Aorta (tissue), 5 donors: ENCODE measurements at regions not wholly inside any gene's neighbourhood (a gene's known extent, or its start where the extent isn't known, plus 50 kb on each side); places are given as distances from the start of the nearest gene placed in this dataset.
"Not testable (repeated sequence)": the region's sequence is repeated elsewhere in the genome, so short reads cannot be mapped to it uniquely, and the experiment has no call there.

Experiments
- ATAC-seq: fragments of 200-7000 bp; cut with Tn5 transposase; one replicate; pipeline ENCODE4 v1.9.1; 2022; ENCODE audit warnings: moderate library complexity; ENCODE audit not compliant: low FRiP score
- DNase-seq, 2 donors: peaks; one replicate each; pipeline ENCODE4 v3.0.0-alpha.2; 2020
- H3K27ac ChIP-seq, 2 donors: one replicate each; pipeline ENCODE4 v1.5.1; 2013; ENCODE audit warnings: low read length in 2 of 2, mild to moderate bottlenecking in 2 of 2, moderate library complexity in 2 of 2, control low read depth in 1 of 2, inconsistent platforms in 1 of 2, low read depth in 1 of 2
- H3K27me3 ChIP-seq, 2 donors: one replicate each; pipeline ENCODE4 v1.6.1; 2013; ENCODE audit warnings: control low read depth in 1 of 2, low read length in 1 of 2, mild to moderate bottlenecking in 1 of 2, moderate library complexity in 1 of 2; ENCODE audit not compliant: insufficient read depth in 2 of 2, control insufficient read depth in 1 of 2
- H3K36me3 ChIP-seq, 2 donors: one replicate each; pipeline ENCODE4 v1.6.1; 2013; ENCODE audit warnings: control low read depth in 1 of 2, low read length in 1 of 2, mild to moderate bottlenecking in 1 of 2; ENCODE audit not compliant: insufficient read depth in 2 of 2, control insufficient read depth in 1 of 2
- H3K4me1 ChIP-seq, 2 donors: one replicate each; pipeline ENCODE4 v1.6.1; 2013; ENCODE audit warnings: low read length in 2 of 2, control low read depth in 1 of 2, mild to moderate bottlenecking in 1 of 2, moderate library complexity in 1 of 2; ENCODE audit not compliant: insufficient read depth in 2 of 2, control insufficient read depth in 1 of 2
- H3K4me3 ChIP-seq, 2 donors: one replicate each; pipeline ENCODE4 v1.5.1; 2013; ENCODE audit warnings: low read length in 2 of 2, control low read depth in 1 of 2, mild to moderate bottlenecking in 1 of 2
- H3K9me3 ChIP-seq: one replicate; pipeline ENCODE4 v1.6.1; 2013; ENCODE audit warnings: mild to moderate bottlenecking, low read length; ENCODE audit not compliant: control insufficient read depth
- WGBS, 2 donors: extraction: QIAGEN DNeasy Blood & Tissue Kit; methylation state at CpG; one replicate each; pipeline ENCODE4 v1.1.7; 2013; 5-methylcytosine and 5-hydroxymethylcytosine counted together
- intact Hi-C, 2 donors: fragments of 100-400 bp; cut with DNase I; formaldehyde crosslinking; loops; one replicate each; pipeline versions ENCODE4 v1.14.2 to v1.15.0; 2022
- donor health status: healthy with polysubstance abuse.
- donor health status: Bipolar disorder and iron deficiency.
- donor health status: DM: no; HTN: no; CAD: no.
- donor health status: DM: no; HTN: no; CAD: no.
- donor health status: DM: yes; HTN: yes; CAD: no.

GRCh38 chr6:144561455-144562043 is 276.4 kb downstream of the UTRN start:
- H3K4me3 ChIP-seq = no peak overlapping the region
- no peaks in the 10 kb centered on the region for H3K27me3 ChIP-seq
- WGBS, 2 donors = 89 to 97% methylated on average over 2 of the region's 2 CpGs
- peaks cover 0 to 2% of the 10 kb centered on the region in 2 donors for H3K4me1 ChIP-seq
- ATAC-seq = no peak
- no peaks in the 10 kb centered on the region for H3K9me3 ChIP-seq
- peaks cover 6% of the 10 kb centered on the region in 2 donors for H3K36me3 ChIP-seq
- no peak overlapping the region for H3K27ac ChIP-seq
- DNase-seq = no peak
- intact Hi-C loops = no loop called here

- H3K4me1 ChIP-seq = peaks cover 0 to 2% of the 10 kb centered on the region in 2 donors
- intact Hi-C loops = no loop called here
- no peaks in the 10 kb centered on the region for H3K9me3 ChIP-seq
- no peaks in the 10 kb centered on the region for H3K27me3 ChIP-seq
- no peak overlapping the region for H3K4me3 ChIP-seq
- H3K27ac ChIP-seq = no peak overlapping the region
- H3K36me3 ChIP-seq = peaks cover 0 to 1% of the 10 kb centered on the region in 2 donors
- ATAC-seq (no peak), DNase-seq (no peak)
- WGBS, 2 donors = 98% methylated on average over 2 of the region's 2 CpGs
Measured at GRCh38 chr6:144564202-144564601, 279.1 kb downstream of the UTRN start.

GRCh38 chr6:144566868-144567615 is 281.9 kb downstream of the UTRN start:
- 95 to 98% methylated on average over 3 of the region's 3 CpGs for WGBS, 2 donors
- DNase-seq = no peak
- H3K4me1 ChIP-seq = no peaks in the 10 kb centered on the region
- H3K4me3 ChIP-seq = no peak overlapping the region
- H3K9me3 ChIP-seq = no peaks in the 10 kb centered on the region
- no peaks in the 10 kb centered on the region for H3K27me3 ChIP-seq
- no peak for ATAC-seq
- intact Hi-C loops = no loop called here
- H3K27ac ChIP-seq = no peak overlapping the region
- peaks cover 3 to 4% of the 10 kb centered on the region in 2 donors for H3K36me3 ChIP-seq

GRCh38 chr6:144568241-144568640 is 283.1 kb downstream of the UTRN start:
- 71 to 77% methylated on average over 8 of the region's 8 CpGs for WGBS, 2 donors
- H3K36me3 ChIP-seq = peaks cover 2 to 4% of the 10 kb centered on the region in 2 donors

GRCh38 chr6:144572541-144572940 is 287.4 kb downstream of the UTRN start:
- H3K27ac ChIP-seq, H3K27me3 ChIP-seq, intact Hi-C loops, DNase-seq, H3K9me3 ChIP-seq, H3K4me1 ChIP-seq, ATAC-seq, H3K4me3 ChIP-seq, H3K36me3 ChIP-seq: not testable (repeated sequence)
- WGBS, 2 donors = 93 to 100% methylated on average over 1 of the region's 1 CpG

More at GRCh38 chr6:144568241-144568640, 283.1 kb downstream of the UTRN start:
- Histone ChIP-seq H3K27me3 (no peaks in the 10 kb centered on the region), H3K27ac (no peak overlapping the region), H3K4me1 (no peaks in the 10 kb centered on the region), H3K4me3 (no peak overlapping the region), H3K9me3 (no peaks in the 10 kb centered on the region)
- no peak for ATAC-seq
- intact Hi-C loops = no loop called here
- no peak for DNase-seq

GRCh38 chr6:144574796-144575195 is 289.7 kb downstream of the UTRN start:
- WGBS, 2 donors = 81 to 89% methylated on average over 2 of the region's 2 CpGs
- peaks cover 4 to 5% of the 10 kb centered on the region in 2 donors for H3K36me3 ChIP-seq
- intact Hi-C loops = no loop called here
- H3K4me1 ChIP-seq = no peaks in the 10 kb centered on the region
- DNase-seq (no peak), ATAC-seq (no peak)
- H3K27me3 ChIP-seq = no peaks in the 10 kb centered on the region
- H3K4me3 ChIP-seq = no peak overlapping the region
- no peak overlapping the region for H3K27ac ChIP-seq
- no peaks in the 10 kb centered on the region for H3K9me3 ChIP-seq

- Histone ChIP-seq H3K27me3 (no peaks in the 10 kb centered on the region), H3K4me3 (no peak overlapping the region), H3K9me3 (no peaks in the 10 kb centered on the region), H3K27ac (no peak overlapping the region), H3K4me1 (no peaks in the 10 kb centered on the region), H3K36me3 (peaks cover under 1 to 5% of the 10 kb centered on the region in 2 donors)
- intact Hi-C loops = no loop called here
- DNase-seq (no peak), ATAC-seq (no peak)
- WGBS, 2 donors = 95 to 96% methylated on average over 3 of the region's 3 CpGs
Measured at GRCh38 chr6:144575327-144575726, 290.2 kb downstream of the UTRN start.

- no peak for ATAC-seq
- H3K4me3 ChIP-seq = no peak overlapping the region
- H3K9me3 ChIP-seq = no peaks in the 10 kb centered on the region
- no peaks in the 10 kb centered on the region for H3K27me3 ChIP-seq
- intact Hi-C loops = no loop called here
- H3K4me1 ChIP-seq = no peaks in the 10 kb centered on the region
- H3K27ac ChIP-seq = no peak overlapping the region
- 84 to 85% methylated on average over 6 of the region's 6 CpGs for WGBS, 2 donors
- DNase-seq = no peak
- peaks cover 0 to 5% of the 10 kb centered on the region in 2 donors for H3K36me3 ChIP-seq
Measured at GRCh38 chr6:144576871-144577270, 291.7 kb downstream of the UTRN start.
